HEK293T (cell line): ENCODE measurements at regions not wholly inside any gene's neighbourhood (a gene's known extent, or its start where the extent isn't known, plus 50 kb on each side); places are given as distances from the start of the nearest gene placed in this dataset.

Experiments
- CTCF ChIA-PET: fragments of 350-600 bp; formaldehyde crosslinking; extraction: SDS; loops from one replicate; lab custom pipeline; 2021; ENCODE audit warnings: antibody characterized with exemption, inconsistent platforms; lab: Yijun Ruan, JAX
- POLR2A ChIA-PET: fragments of 350-600 bp; formaldehyde crosslinking; extraction: SDS; loops from one replicate; lab custom pipeline; 2020; ENCODE audit warnings: antibody characterized with exemption, inconsistent platforms; lab: Yijun Ruan, JAX
- DNase-seq: peaks from one replicate; pipeline ENCODE4 v3.0.0; 2012; ENCODE audit warnings: mixed read lengths; ENCODE audit errors: extremely low spot score
- ARNT ChIP-seq: fragments of 450-650 bp; IDR thresholded peaks from 2 replicates; pipeline ENCODE4 v1.6.1; 2017; ENCODE audit warnings: mild to moderate bottlenecking
- BHLHE40 ChIP-seq: fragments of 450-650 bp; IDR thresholded peaks from 2 replicates; pipeline ENCODE4 v1.6.1; 2016; ENCODE audit warnings: mild to moderate bottlenecking, moderate library complexity, borderline replicate concordance
- CTBP1 ChIP-seq: fragments of 450-650 bp; IDR thresholded peaks from 2 replicates; pipeline ENCODE4 v1.6.1; 2016; ENCODE audit warnings: borderline replicate concordance
- ELF4 ChIP-seq: fragments of 450-650 bp; IDR thresholded peaks from 2 replicates; pipeline ENCODE4 v1.6.1; 2017; ENCODE audit warnings: antibody characterized with exemption
- FOXA1 ChIP-seq: fragments of 450-650 bp; IDR thresholded peaks from 2 replicates; pipeline ENCODE4 v1.6.1; 2016; ENCODE audit warnings: mild to moderate bottlenecking
- FOXK2 ChIP-seq: fragments of 450-650 bp; IDR thresholded peaks from 2 replicates; pipeline ENCODE4 v1.6.1; 2016; ENCODE audit warnings: mild to moderate bottlenecking
- FOXM1 ChIP-seq: fragments of 450-650 bp; IDR thresholded peaks from 2 replicates; pipeline ENCODE4 v1.6.1; 2017; ENCODE audit warnings: mild to moderate bottlenecking, borderline replicate concordance
- HDGF ChIP-seq: fragments of 450-650 bp; IDR thresholded peaks from 2 replicates; pipeline ENCODE4 v1.6.1; 2017; ENCODE audit warnings: antibody characterized with exemption, borderline replicate concordance
- L3MBTL2 ChIP-seq: fragments of 450-650 bp; conservative IDR thresholded peaks from 2 replicates; pipeline ENCODE4 v1.6.1; 2016; ENCODE audit warnings: mild to moderate bottlenecking
- LEF1 ChIP-seq: fragments of 450-650 bp; IDR thresholded peaks from 2 replicates; pipeline ENCODE4 v1.6.1; 2017; ENCODE audit warnings: mild to moderate bottlenecking, borderline replicate concordance
- NFRKB ChIP-seq: fragments of 450-650 bp; IDR thresholded peaks from 2 replicates; pipeline ENCODE4 v1.6.1; 2016; ENCODE audit warnings: mild to moderate bottlenecking, moderate library complexity
- SP1 ChIP-seq: fragments of 450-650 bp; IDR thresholded peaks from 2 replicates; pipeline ENCODE4 v1.6.1; 2017
- SUZ12 ChIP-seq: fragments of 450-650 bp; IDR thresholded peaks from 2 replicates; pipeline ENCODE4 v1.6.1; 2016; ENCODE audit warnings: mild to moderate bottlenecking
- TARDBP ChIP-seq: fragments of 450-650 bp; IDR thresholded peaks from 2 replicates; pipeline ENCODE4 v1.6.1; 2016
- ZNF384 ChIP-seq: fragments of 450-650 bp; IDR thresholded peaks from 2 replicates; pipeline ENCODE4 v1.6.1; 2016
- TF ChIP-seq, protein P1 (sequence below): fragments of 450-650 bp; IDR thresholded peaks from 2 replicates; pipeline ENCODE4 v1.6.1; 2016

DNA sequence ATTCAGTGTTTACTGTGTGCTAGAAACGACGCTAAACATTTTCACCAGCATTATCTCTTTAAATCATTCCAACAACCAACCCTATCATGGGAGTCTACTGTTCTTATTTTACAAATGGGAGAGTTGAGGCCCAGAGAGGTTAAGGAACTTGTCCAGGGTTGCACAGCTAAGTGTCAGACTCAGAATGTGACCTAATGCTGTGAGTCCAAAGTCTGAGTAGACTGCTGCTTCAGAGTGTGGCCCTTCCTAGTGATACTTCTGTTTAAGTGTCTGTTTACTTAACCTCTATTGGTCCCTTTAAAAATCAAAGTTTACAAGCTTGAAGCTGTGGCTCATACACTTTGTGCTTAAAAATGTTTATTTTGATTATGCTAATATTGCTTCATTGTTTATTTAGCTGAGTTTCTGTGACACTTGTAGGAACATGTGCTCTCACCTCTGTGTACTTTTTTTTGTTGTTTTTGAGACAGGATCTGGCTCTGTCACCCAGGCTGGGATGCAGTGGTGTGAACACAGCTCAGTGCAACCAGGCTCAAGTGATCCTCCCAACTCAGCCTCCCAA lies 84.4 kb upstream of the SYPL1 start:
- CTCF ChIA-PET = no interaction called here
- POLR2A ChIA-PET = interaction anchor here (1.1 kb wide), 1 partner anchor 88 kb away, joined by 3 read pairs; the partner anchor contains the start of gene NAMPT
- no peak for TF ChIP-seq CTBP1
- no peak for TF ChIP-seq ZNF384
- no peak for TF ChIP-seq FOXA1
- no peak for TF ChIP-seq FOXK2
- no peak for TF ChIP-seq FOXM1
- no peak for TF ChIP-seq ELF4
- TF ChIP-seq, protein P1, sequence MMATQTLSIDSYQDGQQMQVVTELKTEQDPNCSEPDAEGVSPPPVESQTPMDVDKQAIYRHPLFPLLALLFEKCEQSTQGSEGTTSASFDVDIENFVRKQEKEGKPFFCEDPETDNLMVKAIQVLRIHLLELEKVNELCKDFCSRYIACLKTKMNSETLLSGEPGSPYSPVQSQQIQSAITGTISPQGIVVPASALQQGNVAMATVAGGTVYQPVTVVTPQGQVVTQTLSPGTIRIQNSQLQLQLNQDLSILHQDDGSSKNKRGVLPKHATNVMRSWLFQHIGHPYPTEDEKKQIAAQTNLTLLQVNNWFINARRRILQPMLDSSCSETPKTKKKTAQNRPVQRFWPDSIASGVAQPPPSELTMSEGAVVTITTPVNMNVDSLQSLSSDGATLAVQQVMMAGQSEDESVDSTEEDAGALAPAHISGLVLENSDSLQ = no peak
- no peak for TF ChIP-seq HDGF
- TF ChIP-seq SUZ12 = no peak
- TF ChIP-seq ARNT = no peak
- no peak for DNase-seq

DNA sequence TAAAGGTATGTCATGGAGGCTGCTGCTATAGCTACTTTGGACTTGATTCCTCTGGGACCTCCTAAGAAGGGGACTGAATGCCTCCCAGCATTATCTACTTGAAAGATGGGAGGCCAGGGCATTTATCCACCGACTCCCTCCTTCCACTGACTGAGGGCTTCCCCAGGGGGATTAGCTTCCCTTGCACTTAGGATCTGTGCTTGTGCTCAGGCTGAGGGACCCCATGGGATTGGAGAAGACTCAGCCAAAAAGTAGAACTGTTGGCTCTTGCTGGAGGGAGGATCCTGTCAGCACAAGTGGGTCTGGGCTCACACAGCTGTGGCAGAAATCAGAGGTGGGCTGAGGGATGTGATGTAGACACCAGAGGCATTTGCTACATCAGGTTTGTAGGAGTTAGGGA lies 81.5 kb upstream of the SYPL1 start:
- ChIA-PET CTCF (no interaction called here), POLR2A (no interaction called here)
- DNase-seq = no peak
- TF ChIP-seq, protein P1 = no peak
- no peak for TF ChIP-seq HDGF
- TF ChIP-seq TARDBP = no peak
- TF ChIP-seq LEF1 = no peak
- TF ChIP-seq FOXK2 = no peak

DNA sequence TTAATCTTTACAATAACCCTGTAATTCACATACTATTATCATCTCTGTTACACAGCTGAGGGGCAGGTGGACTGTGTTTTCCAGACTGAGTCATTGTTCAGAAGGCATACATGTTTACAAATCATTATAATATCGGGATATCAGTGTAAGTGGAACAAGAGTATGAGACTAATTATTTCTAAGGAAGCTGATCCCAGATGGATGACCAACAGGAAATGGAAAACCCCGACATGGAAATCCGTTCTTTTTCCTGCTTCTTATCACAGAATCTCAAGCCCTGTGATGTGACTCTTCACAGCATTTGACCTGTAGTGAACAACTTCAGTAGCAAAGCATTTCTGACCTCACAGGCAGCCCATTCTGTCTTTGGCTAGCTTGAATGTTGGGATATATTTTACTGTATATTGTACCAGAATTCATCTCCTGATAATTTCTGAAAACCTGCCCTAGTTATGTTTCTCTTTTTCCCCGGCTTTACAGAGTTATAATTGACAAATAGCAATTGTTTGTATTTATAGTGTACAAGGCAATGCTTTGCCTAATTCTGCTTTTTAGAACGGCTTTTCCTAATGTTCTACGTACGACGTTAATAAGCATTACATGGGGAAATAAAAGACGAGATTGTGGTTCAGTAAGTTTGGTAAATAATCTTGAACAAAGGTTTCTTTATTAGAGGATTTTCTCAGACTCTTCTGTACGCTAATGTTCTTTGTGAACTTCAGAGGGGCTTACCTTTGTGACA lies 78.6 kb upstream of the SYPL1 start:
- TF ChIP-seq, protein P1 = no peak
- TF ChIP-seq SP1 (no peak), BHLHE40 (no peak)
- DNase-seq = no peak
- ChIA-PET CTCF (no interaction called here), POLR2A (no interaction called here)

DNA sequence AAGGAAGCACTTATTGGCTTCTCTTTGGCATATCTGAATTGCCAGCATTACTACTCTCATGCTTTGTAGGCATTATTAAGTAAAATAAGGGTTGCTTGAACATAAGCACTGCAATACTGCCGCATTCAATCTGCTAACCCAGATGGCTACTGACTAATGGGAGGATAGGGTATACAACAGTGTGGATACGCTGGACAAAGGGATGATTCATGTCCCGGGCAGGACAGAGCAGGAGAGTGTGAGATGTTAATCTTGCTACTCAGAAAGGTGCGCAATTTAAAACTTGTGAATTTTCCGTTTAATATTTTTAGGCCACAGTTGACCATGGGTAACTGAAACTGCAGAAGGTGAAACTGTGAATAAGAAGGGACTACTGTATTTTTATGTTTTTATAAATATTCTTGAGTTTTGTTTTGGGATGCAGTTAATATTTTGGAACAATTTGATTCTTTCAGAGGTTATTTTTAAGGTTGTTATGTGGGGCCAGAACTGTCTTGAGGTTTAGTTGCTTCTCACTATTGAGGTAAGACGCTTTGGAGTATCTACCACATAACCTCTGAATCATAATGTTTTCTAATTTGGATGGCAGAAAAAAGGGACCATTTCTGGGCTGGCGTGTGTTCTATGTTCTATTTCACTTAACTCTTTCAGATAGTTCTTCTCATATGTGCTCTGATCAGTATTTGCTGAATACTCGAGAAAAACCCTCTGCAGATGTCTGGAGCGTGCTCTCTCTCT lies 75.7 kb upstream of the SYPL1 start:
- ChIA-PET POLR2A (no interaction called here), CTCF (interaction anchor here (1.1 kb wide), 1 partner anchor 11 kb away, joined by 4 read pairs; no protein-coding TSS in a partner anchor)
- DNase-seq = no peak
- TF ChIP-seq SP1 (no peak), ELF4 (no peak), TARDBP (no peak), ARNT (no peak)

DNA sequence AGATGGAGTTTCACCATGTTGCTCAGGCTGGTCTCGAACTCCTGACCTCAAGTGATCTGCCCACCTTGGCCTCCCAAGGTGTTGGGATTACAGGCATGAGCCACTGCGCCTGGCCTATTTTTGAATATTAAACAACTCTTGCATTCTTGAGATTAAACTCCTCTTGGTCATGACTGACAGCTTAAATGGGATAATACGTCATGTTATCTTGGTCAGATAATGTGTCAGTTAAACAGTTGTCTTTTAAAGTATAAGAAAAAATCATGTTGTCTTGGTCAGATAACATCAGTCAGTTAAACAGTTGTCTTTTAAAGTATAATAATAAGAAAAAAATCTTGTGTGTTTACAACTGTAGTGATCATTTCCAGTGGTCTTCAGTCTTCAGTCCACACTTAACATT lies 73.6 kb upstream of the SYPL1 start:
- no peak for DNase-seq
- TF ChIP-seq SP1 (no peak), NFRKB (no peak), TARDBP (no peak), HDGF (no peak), BHLHE40 (no peak), CTBP1 (no peak), FOXK2 (no peak), FOXM1 (no peak), LEF1 (no peak)
- ChIA-PET POLR2A (no interaction called here), CTCF (no interaction called here)

DNA sequence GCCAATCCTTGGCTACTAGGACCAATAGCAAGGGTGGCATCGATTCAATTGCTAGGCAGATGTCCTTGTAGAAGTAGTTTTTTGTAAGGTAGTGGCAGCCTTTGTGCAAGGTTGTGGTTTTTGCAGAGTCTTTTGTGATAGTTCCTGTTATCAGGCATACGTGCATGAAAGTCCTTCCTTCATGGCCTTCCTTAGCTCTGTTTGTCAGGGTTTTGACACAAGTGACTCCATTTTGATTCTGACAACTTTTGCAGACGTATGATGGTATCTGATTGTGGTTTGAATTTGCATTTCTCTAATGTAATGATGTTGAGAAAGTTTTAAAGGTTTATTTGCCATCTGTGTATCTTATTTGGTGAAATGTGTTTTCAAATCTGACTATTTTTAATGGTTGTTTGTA lies 71.8 kb upstream of the SYPL1 start:
- POLR2A ChIA-PET = no interaction called here
- CTCF ChIA-PET = no interaction called here
- DNase-seq = no peak
- TF ChIP-seq FOXK2 (no peak), ELF4 (no peak), HDGF (no peak), NFRKB (no peak)

DNA sequence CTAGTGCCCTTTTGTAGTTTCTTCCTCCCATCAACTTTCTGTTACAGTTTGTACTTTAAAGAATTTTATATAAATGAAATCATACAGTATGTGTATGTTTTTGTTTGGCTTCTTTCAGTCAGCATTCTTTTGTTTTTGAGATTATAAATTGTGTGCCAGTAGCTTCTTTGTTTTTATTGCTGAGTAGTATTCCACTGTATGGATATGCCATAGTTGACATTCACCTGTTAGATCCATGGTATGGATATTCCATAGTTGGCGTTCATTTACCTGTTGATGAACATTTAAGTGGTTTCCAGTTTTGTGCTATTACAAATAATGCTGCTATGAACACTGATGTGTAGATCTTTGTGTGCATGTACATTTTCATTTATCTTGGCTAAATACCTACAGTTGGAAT lies 70.8 kb upstream of the SYPL1 start:
- DNase-seq = no peak
- CTCF ChIA-PET = interaction anchor here (0.9 kb wide), 1 partner anchor 9 kb away, joined by 3 read pairs; no protein-coding TSS in a partner anchor
- TF ChIP-seq ARNT (no peak), TARDBP (no peak), FOXA1 (no peak), SUZ12 (no peak), CTBP1 (no peak), ZNF384 (no peak), FOXK2 (no peak), NFRKB (no peak), BHLHE40 (no peak), L3MBTL2 (no peak), FOXM1 (no peak), SP1 (no peak)
- TF ChIP-seq, protein P1 = no peak
- POLR2A ChIA-PET = no interaction called here
